AG04449 (cell line): ENCODE measurements at regions not wholly inside any gene's neighbourhood (a gene's known extent, or its start where the extent isn't known, plus 50 kb on each side); places are given as distances from the start of the nearest gene placed in this dataset.

Experiments
- CTCF ChIA-PET: fragments of 350-600 bp; formaldehyde crosslinking; extraction: SDS; loops from one replicate; lab custom pipeline; 2021; ENCODE audit warnings: antibody characterized with exemption; lab: Yijun Ruan, JAX
- POLR2A ChIA-PET: fragments of 400-600, 350-600 bp; formaldehyde crosslinking; extraction: SDS; loops from one replicate; lab custom pipeline; 2020; ENCODE audit warnings: antibody characterized with exemption, inconsistent platforms; lab: Yijun Ruan, JAX
- DNase-seq: peaks from one replicate; pipeline ENCODE4 v3.0.0-alpha.2; 2010; ENCODE audit warnings: low read depth, low spot score
- H3K4me3 ChIP-seq: 2 replicates; pipeline ENCODE4 v1.5.1; 2011; ENCODE audit warnings: low read depth, mild to moderate bottlenecking, control low read depth, low read length
- CTCF ChIP-seq: IDR thresholded peaks from one replicate; pipeline ENCODE4 v1.5.1; 2011; ENCODE audit warnings: mild to moderate bottlenecking, moderate library complexity, low read length, control low read depth, inconsistent platforms; ENCODE audit not compliant: insufficient read depth; ENCODE audit errors: missing control alignments

GRCh38 chr7:28882869-28883470, 75.2 kb downstream of the TRIL start:
- ChIA-PET CTCF (interaction anchor here (1.1 to 1.4 kb wide), 3 partner anchors 11 to 44 kb away, joined by 3 read pairs; no protein-coding TSS in a partner anchor), POLR2A (no interaction called here)
- no peak overlapping the region for H3K4me3 ChIP-seq
- TF ChIP-seq CTCF = no peak
- no peak for DNase-seq

GRCh38 chr7:28879105-28879504, 79.0 kb downstream of the TRIL start:
- no peak for TF ChIP-seq CTCF
- DNase-seq = no peak
- CTCF ChIA-PET = interaction anchor here (0.9 to 1.3 kb wide), 3 partner anchors 10 to 48 kb away, joined by 3 to 4 read pairs (median 4); no protein-coding TSS in a partner anchor
- H3K4me3 ChIP-seq = no peak overlapping the region
- POLR2A ChIA-PET = no interaction called here

- ChIA-PET POLR2A (no interaction called here), CTCF (no interaction called here)
- no peak for DNase-seq
- H3K4me3 ChIP-seq = no peak overlapping the region
- TF ChIP-seq CTCF = no peak
Observed at GRCh38 chr7:28878481-28878880, 79.6 kb downstream of the TRIL start.
